ENCODE measurements at regions not wholly inside any gene's neighbourhood (a gene's known extent, or its start where the extent isn't known, plus 50 kb on each side); places are given as distances from the start of the nearest gene placed in this dataset.
A peak's percentile ranks its signal among the peaks of the same experiment; 100 is the strongest.
"Not testable (repeated sequence)": the region's sequence is repeated elsewhere in the genome, so short reads cannot be mapped to it uniquely, and the experiment has no call there.

- Mint-ChIP-seq H3K9me3 (peaks cover 0 to 5% (median 0%) of the 10 kb centered on the region in 7 donors), H3K27ac (no peak overlapping the region), H3K4me3 (no peak overlapping the region)
Observed at GRCh38 chr1:25126562-25126961, 105.7 kb downstream of the SYF2 start.

GRCh38 chr1:25123551-25123950, 108.8 kb downstream of the SYF2 start:
- ATAC-seq (ENCODE audit: low read depth in 2 of 2) (no peak), DNase-seq (no peak)
- peaks cover 0 to 11% (median 7%) of the 10 kb centered on the region in 3 donors for H3K4me1 Mint-ChIP-seq
- H3K36me3 Mint-ChIP-seq, result no peaks in the 10 kb centered on the region
- H3K27ac Mint-ChIP-seq, result no peak overlapping the region
- peaks cover 0 to 5% (median 0%) of the 10 kb centered on the region in 7 donors for H3K9me3 Mint-ChIP-seq
- peak overlapping the region in 1 of 8 donors; percentile 9 for H3K4me3 Mint-ChIP-seq
- H3K27me3 Mint-ChIP-seq, result no peaks in the 10 kb centered on the region

More at GRCh38 chr1:25126562-25126961, 105.7 kb downstream of the SYF2 start:
- no peaks in the 10 kb centered on the region for H3K27me3 Mint-ChIP-seq
- no peak for DNase-seq
- no peaks in the 10 kb centered on the region for H3K36me3 Mint-ChIP-seq
- no peak for ATAC-seq (ENCODE audit: low read depth in 2 of 2)
- H3K4me1 Mint-ChIP-seq, result no peaks in the 10 kb centered on the region

- Mint-ChIP-seq H3K36me3 (no peaks in the 10 kb centered on the region), H3K4me3 (no peak overlapping the region), H3K27me3 (no peaks in the 10 kb centered on the region), H3K27ac (no peak overlapping the region), H3K4me1 (peaks cover 0 to 11% (median 7%) of the 10 kb centered on the region in 3 donors), H3K9me3 (peaks cover 0 to 5% (median 0%) of the 10 kb centered on the region in 7 donors)
- DNase-seq (no peak), ATAC-seq (ENCODE audit: low read depth in 2 of 2) (no peak)
Observed at GRCh38 chr1:25122747-25123146, 109.6 kb downstream of the SYF2 start.

GRCh38 chr1:25120281-25120680, 112.0 kb downstream of the SYF2 start:
- Mint-ChIP-seq H3K4me3 (no peak overlapping the region), H3K27me3 (peaks cover 1 to 10% (median 9%) of the 10 kb centered on the region in 3 donors), H3K36me3 (no peaks in the 10 kb centered on the region), H3K9me3 (peaks cover 0 to 2% (median 0%) of the 10 kb centered on the region in 7 donors), H3K27ac (peak overlapping the region in 3 of 6 donors; percentile 1 to 15 (median 2)), H3K4me1 (peaks cover 0 to 11% (median 7%) of the 10 kb centered on the region in 3 donors)
- DNase-seq (no peak), ATAC-seq (ENCODE audit: low read depth in 2 of 2) (no peak)

GRCh38 chr1:25118546-25118945, 113.8 kb downstream of the SYF2 start:
- H3K4me3 Mint-ChIP-seq, result no peak overlapping the region
- H3K27ac Mint-ChIP-seq, result no peak overlapping the region
- DNase-seq (no peak), ATAC-seq (ENCODE audit: low read depth in 2 of 2) (no peak)
- H3K9me3 Mint-ChIP-seq, result peaks cover 0 to 2% (median 0%) of the 10 kb centered on the region in 7 donors
- H3K4me1 Mint-ChIP-seq, result peaks cover 0 to 11% (median 7%) of the 10 kb centered on the region in 3 donors
- peaks cover 12 to 17% (median 15%) of the 10 kb centered on the region in 3 donors for H3K27me3 Mint-ChIP-seq
- no peaks in the 10 kb centered on the region for H3K36me3 Mint-ChIP-seq

GRCh38 chr1:25117233-25117823, 115.0 kb downstream of the SYF2 start:
- H3K36me3 Mint-ChIP-seq, result no peaks in the 10 kb centered on the region
- H3K9me3 Mint-ChIP-seq, result peaks cover 0 to 2% (median 0%) of the 10 kb centered on the region in 7 donors
- peaks cover 0 to 11% (median 7%) of the 10 kb centered on the region in 3 donors for H3K4me1 Mint-ChIP-seq
- H3K27me3 Mint-ChIP-seq, result peaks cover 12 to 17% (median 15%) of the 10 kb centered on the region in 3 donors
- no peak overlapping the region for H3K4me3 Mint-ChIP-seq
- H3K27ac Mint-ChIP-seq, result peak overlapping the region in 1 of 6 donors; percentile 81
- no peak for DNase-seq
- ATAC-seq (ENCODE audit: low read depth in 2 of 2), result no peak

- no peak for DNase-seq
- no peak overlapping the region for H3K4me3 Mint-ChIP-seq
Observed at GRCh38 chr1:25116832-25117231, 115.5 kb downstream of the SYF2 start.

GRCh38 chr1:25116117-25116516, 116.2 kb downstream of the SYF2 start:
- peaks cover 12 to 17% (median 15%) of the 10 kb centered on the region in 3 donors for H3K27me3 Mint-ChIP-seq
- not testable (repeated sequence) for H3K9me3 Mint-ChIP-seq; H3K27ac Mint-ChIP-seq; ATAC-seq (ENCODE audit: low read depth in 2 of 2); H3K4me1 Mint-ChIP-seq; H3K4me3 Mint-ChIP-seq; H3K36me3 Mint-ChIP-seq; DNase-seq

More at GRCh38 chr1:25116832-25117231, 115.5 kb downstream of the SYF2 start:
- Mint-ChIP-seq H3K9me3 (peaks cover 0 to 2% (median 0%) of the 10 kb centered on the region in 7 donors), H3K27me3 (peaks cover 12 to 17% (median 15%) of the 10 kb centered on the region in 3 donors), H3K27ac (peak overlapping the region in 1 of 6 donors; percentile 81), H3K4me1 (peaks cover 0 to 11% (median 7%) of the 10 kb centered on the region in 3 donors), H3K36me3 (no peaks in the 10 kb centered on the region)
- ATAC-seq (ENCODE audit: low read depth in 2 of 2), result no peak

- H3K9me3 Mint-ChIP-seq, result peaks cover 7 to 12% (median 10%) of the 10 kb centered on the region in 7 donors
- DNase-seq (no peak), ATAC-seq (ENCODE audit: low read depth in 2 of 2) (no peak)
- H3K27ac Mint-ChIP-seq, result peak overlapping the region in 1 of 6 donors; percentile 66
- H3K27me3 Mint-ChIP-seq, result peaks cover 12 to 17% (median 15%) of the 10 kb centered on the region in 3 donors
- H3K4me3 Mint-ChIP-seq, result no peak overlapping the region
- H3K36me3 Mint-ChIP-seq, result peaks cover 5 to 10% of the 10 kb centered on the region in 2 donors
- H3K4me1 Mint-ChIP-seq, result peaks cover 0 to 12% (median 8%) of the 10 kb centered on the region in 3 donors
Observed at GRCh38 chr1:25113731-25114130, 118.6 kb downstream of the SYF2 start.

- no peak for ATAC-seq (ENCODE audit: low read depth in 2 of 2)
- H3K4me3 Mint-ChIP-seq, result no peak overlapping the region
- peaks cover 12 to 17% (median 15%) of the 10 kb centered on the region in 3 donors for H3K27me3 Mint-ChIP-seq
- H3K4me1 Mint-ChIP-seq, result peaks cover 0 to 14% (median 8%) of the 10 kb centered on the region in 3 donors
- no peak for DNase-seq
- H3K9me3 Mint-ChIP-seq, result peaks cover 8 to 16% (median 12%) of the 10 kb centered on the region in 7 donors
- peak overlapping the region in 1 of 6 donors; percentile 49 for H3K27ac Mint-ChIP-seq
- H3K36me3 Mint-ChIP-seq, result peaks cover 5 to 16% of the 10 kb centered on the region in 2 donors
Observed at GRCh38 chr1:25113086-25113485, 119.2 kb downstream of the SYF2 start.

GRCh38 chr1:25112400-25112799, 119.9 kb downstream of the SYF2 start:
- no peak for DNase-seq
- H3K9me3 Mint-ChIP-seq, result peaks cover 8 to 16% (median 13%) of the 10 kb centered on the region in 7 donors
- ATAC-seq (ENCODE audit: low read depth in 2 of 2), result no peak
- H3K4me1 Mint-ChIP-seq, result peaks cover 0 to 14% (median 8%) of the 10 kb centered on the region in 3 donors
- H3K36me3 Mint-ChIP-seq, result peaks cover 5 to 16% of the 10 kb centered on the region in 2 donors
- no peak overlapping the region for H3K4me3 Mint-ChIP-seq
- H3K27me3 Mint-ChIP-seq, result peaks cover 12 to 17% (median 15%) of the 10 kb centered on the region in 3 donors
- H3K27ac Mint-ChIP-seq, result peak overlapping the region in 1 of 6 donors; percentile 26

GRCh38 chr1:25111706-25112105, 120.6 kb downstream of the SYF2 start:
- Mint-ChIP-seq H3K4me3 (no peak overlapping the region), H3K4me1 (peaks cover 0 to 14% (median 8%) of the 10 kb centered on the region in 3 donors), H3K36me3 (peaks cover 5 to 16% of the 10 kb centered on the region in 2 donors), H3K27me3 (peaks cover 12 to 21% (median 15%) of the 10 kb centered on the region in 3 donors), H3K27ac (no peak overlapping the region), H3K9me3 (peaks cover 8 to 16% (median 13%) of the 10 kb centered on the region in 7 donors)
- ATAC-seq (ENCODE audit: low read depth in 2 of 2), result no peak
- no peak for DNase-seq

- no peak for ATAC-seq (ENCODE audit: low read depth in 2 of 2)
- no peak for DNase-seq
- peaks cover 8 to 16% (median 11%) of the 10 kb centered on the region in 7 donors for H3K9me3 Mint-ChIP-seq
- H3K27ac Mint-ChIP-seq, result peak overlapping the region in 1 of 6 donors; percentile 41
- peaks cover 5 to 16% of the 10 kb centered on the region in 2 donors for H3K36me3 Mint-ChIP-seq
- H3K27me3 Mint-ChIP-seq, result peaks cover 7 to 14% (median 12%) of the 10 kb centered on the region in 3 donors
- no peak overlapping the region for H3K4me3 Mint-ChIP-seq
- peaks cover 0 to 14% (median 8%) of the 10 kb centered on the region in 3 donors for H3K4me1 Mint-ChIP-seq
Observed at GRCh38 chr1:25110485-25110884, 121.8 kb downstream of the SYF2 start.

GRCh38 chr1:25110036-25110435, 122.3 kb downstream of the SYF2 start:
- ATAC-seq (ENCODE audit: low read depth in 2 of 2) (no peak), DNase-seq (no peak)
- H3K36me3 Mint-ChIP-seq, result peaks cover 5 to 16% of the 10 kb centered on the region in 2 donors
- peaks cover 8 to 16% (median 11%) of the 10 kb centered on the region in 7 donors for H3K9me3 Mint-ChIP-seq
- peaks cover 0 to 14% (median 8%) of the 10 kb centered on the region in 3 donors for H3K4me1 Mint-ChIP-seq
- peaks cover 4 to 12% (median 12%) of the 10 kb centered on the region in 3 donors for H3K27me3 Mint-ChIP-seq
- H3K4me3 Mint-ChIP-seq, result no peak overlapping the region
- peak overlapping the region in 2 of 6 donors; percentile 26 to 72 for H3K27ac Mint-ChIP-seq

Data from naive B cell (primary cell).